T-helper 1 cell (primary cell): ENCODE measurements at regions not wholly inside any gene's neighbourhood (a gene's known extent, or its start where the extent isn't known, plus 50 kb on each side); places are given as distances from the start of the nearest gene placed in this dataset.
"Not testable (repeated sequence)": the region's sequence is repeated elsewhere in the genome, so short reads cannot be mapped to it uniquely, and the experiment has no call there.

ENCODE experiments used
- DNase-seq, 5 donors: peaks; one replicate each; pipeline ENCODE4 v3.0.0-alpha.2; 2012 to 2020

GRCh38 chr4:83981156-83981555 is 445.2 kb downstream of the GPAT3 start:
- no peak for DNase-seq

GRCh38 chr4:83979773-83980172 is 443.9 kb downstream of the GPAT3 start:
- no peak for DNase-seq

- DNase-seq, result no peak
These were observed 438.3 kb downstream of the GPAT3 start for GRCh38 chr4:83974111-83974780.

- DNase-seq, result no peak
These were observed 429.2 kb downstream of the GPAT3 start for GRCh38 chr4:83964996-83965541.

- no peak for DNase-seq
These were observed 426.6 kb downstream of the GPAT3 start for GRCh38 chr4:83962492-83962891.

GRCh38 chr4:83961575-83961974 is 425.7 kb downstream of the GPAT3 start:
- DNase-seq, result no peak

- DNase-seq, result no peak
These were observed 423.3 kb downstream of the GPAT3 start for GRCh38 chr4:83959160-83959559.

GRCh38 chr4:83947830-83948193 is 411.9 kb downstream of the GPAT3 start:
- no peak for DNase-seq

GRCh38 chr4:83947125-83947829 is 411.4 kb downstream of the GPAT3 start:
- no peak for DNase-seq

- not testable (repeated sequence) for DNase-seq
These were observed 407.8 kb downstream of the GPAT3 start for GRCh38 chr4:83943691-83944090.

- DNase-seq, result no peak
These were observed 397.0 kb downstream of the GPAT3 start for GRCh38 chr4:83932750-83933391.

GRCh38 chr4:83931659-83932438 is 395.9 kb downstream of the GPAT3 start:
- no peak for DNase-seq

GRCh38 chr4:83929550-83929949 is 393.6 kb downstream of the GPAT3 start:
- no peak for DNase-seq

GRCh38 chr4:83926950-83927349 is 391.0 kb downstream of the GPAT3 start:
- DNase-seq, result no peak

- DNase-seq, result no peak
These were observed 387.4 kb downstream of the GPAT3 start for GRCh38 chr4:83923341-83923740.

GRCh38 chr4:83922402-83922801 is 386.5 kb downstream of the GPAT3 start:
- DNase-seq, result no peak

GRCh38 chr4:83921124-83921523 is 385.2 kb downstream of the GPAT3 start:
- no peak for DNase-seq

- no peak for DNase-seq
These were observed 384.5 kb downstream of the GPAT3 start for GRCh38 chr4:83920375-83920774.

GRCh38 chr4:83917572-83917971 is 381.7 kb downstream of the GPAT3 start:
- no peak for DNase-seq

- no peak for DNase-seq
These were observed 374.8 kb downstream of the GPAT3 start for GRCh38 chr4:83910693-83911092.

GRCh38 chr4:83906561-83906960 is 370.7 kb downstream of the GPAT3 start:
- no peak for DNase-seq

- no peak for DNase-seq
These were observed 370.0 kb downstream of the GPAT3 start for GRCh38 chr4:83905952-83906351.

GRCh38 chr4:83903740-83904139 is 367.8 kb downstream of the GPAT3 start:
- not testable (repeated sequence) for DNase-seq
